ENCODE measurements at regions not wholly inside any gene's neighbourhood (a gene's known extent, or its start where the extent isn't known, plus 50 kb on each side); places are given as distances from the start of the nearest gene placed in this dataset.

DNA sequence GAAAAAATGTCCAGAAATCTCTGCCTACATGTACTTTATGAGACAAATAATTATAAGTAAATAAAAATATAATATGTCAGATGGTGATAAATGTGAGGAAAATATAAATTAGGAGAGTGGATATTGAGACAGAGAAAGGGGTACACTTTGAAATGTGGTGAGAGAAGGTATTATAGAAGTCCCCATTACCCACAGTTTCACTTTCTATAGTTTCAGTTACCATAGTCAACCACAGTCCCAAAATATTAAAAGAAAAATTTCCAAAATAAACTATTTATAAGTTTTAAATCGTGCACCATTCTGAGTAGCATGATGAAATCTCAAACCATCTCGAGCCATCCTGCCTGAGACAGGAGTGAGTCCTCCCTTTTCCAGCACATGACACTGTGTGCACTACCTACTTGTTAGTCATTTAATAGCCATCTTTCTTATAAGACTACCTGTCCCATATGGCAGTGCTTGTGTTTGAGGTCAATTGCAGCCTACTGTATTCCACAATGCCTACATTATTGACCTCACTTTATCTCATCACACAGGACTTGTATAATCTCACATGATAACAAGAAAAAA is 653.7 kb downstream of the DACH1 start:
- no peak for TF ChIP-seq ZNF207 (IDR thresholded peaks at IDR 0.05; ENCODE audit: borderline replicate concordance)
- TF ChIP-seq EZH2 (conservative IDR thresholded peaks at IDR 0.05; ENCODE audit: low read depth, low read length), result no peak
- TF ChIP-seq, protein P1, sequence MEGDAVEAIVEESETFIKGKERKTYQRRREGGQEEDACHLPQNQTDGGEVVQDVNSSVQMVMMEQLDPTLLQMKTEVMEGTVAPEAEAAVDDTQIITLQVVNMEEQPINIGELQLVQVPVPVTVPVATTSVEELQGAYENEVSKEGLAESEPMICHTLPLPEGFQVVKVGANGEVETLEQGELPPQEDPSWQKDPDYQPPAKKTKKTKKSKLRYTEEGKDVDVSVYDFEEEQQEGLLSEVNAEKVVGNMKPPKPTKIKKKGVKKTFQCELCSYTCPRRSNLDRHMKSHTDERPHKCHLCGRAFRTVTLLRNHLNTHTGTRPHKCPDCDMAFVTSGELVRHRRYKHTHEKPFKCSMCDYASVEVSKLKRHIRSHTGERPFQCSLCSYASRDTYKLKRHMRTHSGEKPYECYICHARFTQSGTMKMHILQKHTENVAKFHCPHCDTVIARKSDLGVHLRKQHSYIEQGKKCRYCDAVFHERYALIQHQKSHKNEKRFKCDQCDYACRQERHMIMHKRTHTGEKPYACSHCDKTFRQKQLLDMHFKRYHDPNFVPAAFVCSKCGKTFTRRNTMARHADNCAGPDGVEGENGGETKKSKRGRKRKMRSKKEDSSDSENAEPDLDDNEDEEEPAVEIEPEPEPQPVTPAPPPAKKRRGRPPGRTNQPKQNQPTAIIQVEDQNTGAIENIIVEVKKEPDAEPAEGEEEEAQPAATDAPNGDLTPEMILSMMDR (CRISPR knock-in tag; IDR thresholded peaks at IDR 0.05), result no peak
- TF ChIP-seq, protein P2, sequence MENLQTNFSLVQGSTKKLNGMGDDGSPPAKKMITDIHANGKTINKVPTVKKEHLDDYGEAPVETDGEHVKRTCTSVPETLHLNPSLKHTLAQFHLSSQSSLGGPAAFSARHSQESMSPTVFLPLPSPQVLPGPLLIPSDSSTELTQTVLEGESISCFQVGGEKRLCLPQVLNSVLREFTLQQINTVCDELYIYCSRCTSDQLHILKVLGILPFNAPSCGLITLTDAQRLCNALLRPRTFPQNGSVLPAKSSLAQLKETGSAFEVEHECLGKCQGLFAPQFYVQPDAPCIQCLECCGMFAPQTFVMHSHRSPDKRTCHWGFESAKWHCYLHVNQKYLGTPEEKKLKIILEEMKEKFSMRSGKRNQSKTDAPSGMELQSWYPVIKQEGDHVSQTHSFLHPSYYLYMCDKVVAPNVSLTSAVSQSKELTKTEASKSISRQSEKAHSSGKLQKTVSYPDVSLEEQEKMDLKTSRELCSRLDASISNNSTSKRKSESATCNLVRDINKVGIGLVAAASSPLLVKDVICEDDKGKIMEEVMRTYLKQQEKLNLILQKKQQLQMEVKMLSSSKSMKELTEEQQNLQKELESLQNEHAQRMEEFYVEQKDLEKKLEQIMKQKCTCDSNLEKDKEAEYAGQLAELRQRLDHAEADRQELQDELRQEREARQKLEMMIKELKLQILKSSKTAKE (CRISPR knock-in tag; IDR thresholded peaks at IDR 0.05; ENCODE audit: borderline replicate concordance), result no peak
- TF ChIP-seq EP300 (IDR thresholded peaks at IDR 0.05; ENCODE audit: low read depth in 2 of 2, low read length in 2 of 2), result no peak
- no peak for TF ChIP-seq EP300 (CRISPR knock-in tag; IDR thresholded peaks at IDR 0.05; ENCODE audit: borderline replicate concordance)
- no peak for TF ChIP-seq ZNF121 (CRISPR knock-in tag; IDR thresholded peaks at IDR 0.05)
- TF ChIP-seq RFX5 (IDR thresholded peaks at IDR 0.05; ENCODE audit: low read depth, low read length), result no peak
- TF ChIP-seq TCF7 (IDR thresholded peaks at IDR 0.05; ENCODE audit: low read depth), result no peak
- TF ChIP-seq TAF15 (IDR thresholded peaks at IDR 0.05; ENCODE audit: low read depth, low read length, poor library complexity, severe bottlenecking), result no peak
- TF ChIP-seq CEBPB (IDR thresholded peaks at IDR 0.05; ENCODE audit: borderline replicate concordance, low read depth, low read length), result no peak
- no peak for TF ChIP-seq HDAC2 (CRISPR knock-in tag; IDR thresholded peaks at IDR 0.05)
- no peak for TF ChIP-seq POLR2A (IDR thresholded peaks at IDR 0.05; ENCODE audit: insufficient read depth in 1 of 2, low read depth in 2 of 2, low read length in 2 of 2)
- no peak for TF ChIP-seq TCF7L2 (IDR thresholded peaks at IDR 0.05; ENCODE audit: low read depth, low read length)
- no peak for TF ChIP-seq AGO1 (IDR thresholded peaks at IDR 0.05; ENCODE audit: low read depth, low read length, poor library complexity, severe bottlenecking)
